ENCODE measurements at regions not wholly inside any gene's neighbourhood (a gene's known extent, or its start where the extent isn't known, plus 50 kb on each side); places are given as distances from the start of the nearest gene placed in this dataset.

DNA sequence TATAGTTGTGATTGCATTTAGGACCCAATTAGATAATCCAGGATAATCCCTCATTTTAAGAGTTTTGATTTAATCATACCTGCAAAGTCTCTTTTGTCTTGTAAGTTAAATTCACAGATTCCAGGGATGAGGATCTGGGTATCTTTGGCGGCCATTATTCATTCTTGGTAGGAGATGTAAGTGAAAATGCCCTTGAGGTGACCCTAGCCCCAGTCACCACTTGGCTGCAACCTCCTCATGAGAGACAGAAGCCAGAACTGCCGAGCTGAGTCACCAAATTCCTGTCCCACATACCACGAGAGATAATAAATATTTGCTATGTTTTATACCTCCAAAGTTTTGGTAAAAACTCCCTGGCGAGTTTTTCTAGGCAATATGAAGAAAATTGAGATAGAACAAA lies 389.4 kb downstream of the RFC3 start:
- no peaks in the 10 kb centered on the region for H3K36me3 ChIP-seq
- WGBS, 4 donors = 28 to 42% (median 36%) methylated on average over 4 of the region's 4 CpGs
- no peaks in the 10 kb centered on the region for H3K27me3 ChIP-seq
- TF ChIP-seq POLR2A (IDR thresholded peaks at IDR 0.05) = no peak
- TF ChIP-seq, protein P1, sequence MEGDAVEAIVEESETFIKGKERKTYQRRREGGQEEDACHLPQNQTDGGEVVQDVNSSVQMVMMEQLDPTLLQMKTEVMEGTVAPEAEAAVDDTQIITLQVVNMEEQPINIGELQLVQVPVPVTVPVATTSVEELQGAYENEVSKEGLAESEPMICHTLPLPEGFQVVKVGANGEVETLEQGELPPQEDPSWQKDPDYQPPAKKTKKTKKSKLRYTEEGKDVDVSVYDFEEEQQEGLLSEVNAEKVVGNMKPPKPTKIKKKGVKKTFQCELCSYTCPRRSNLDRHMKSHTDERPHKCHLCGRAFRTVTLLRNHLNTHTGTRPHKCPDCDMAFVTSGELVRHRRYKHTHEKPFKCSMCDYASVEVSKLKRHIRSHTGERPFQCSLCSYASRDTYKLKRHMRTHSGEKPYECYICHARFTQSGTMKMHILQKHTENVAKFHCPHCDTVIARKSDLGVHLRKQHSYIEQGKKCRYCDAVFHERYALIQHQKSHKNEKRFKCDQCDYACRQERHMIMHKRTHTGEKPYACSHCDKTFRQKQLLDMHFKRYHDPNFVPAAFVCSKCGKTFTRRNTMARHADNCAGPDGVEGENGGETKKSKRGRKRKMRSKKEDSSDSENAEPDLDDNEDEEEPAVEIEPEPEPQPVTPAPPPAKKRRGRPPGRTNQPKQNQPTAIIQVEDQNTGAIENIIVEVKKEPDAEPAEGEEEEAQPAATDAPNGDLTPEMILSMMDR (IDR thresholded peaks at IDR 0.05) = no peak
- H3K9me3 ChIP-seq = peaks cover 0 to 10% (median 0%) of the 10 kb centered on the region in 12 donors
- peak overlapping the region in 5 of 12 donors; percentile 23 to 59 (median 37) for H3K27ac ChIP-seq
- ATAC-seq (peak in 3 of 4 donors; percentile 69 to 91 (median 72)), DNase-seq (peak in 4 of 5 donors; percentile 29 to 64 (median 36))
- H3K4me3 ChIP-seq = no peak overlapping the region
- intact Hi-C loops (cut with DNase I) = no loop called here
- H3K4me1 ChIP-seq = peaks cover 0 to 17% (median 0%) of the 10 kb centered on the region in 12 donors

DNA sequence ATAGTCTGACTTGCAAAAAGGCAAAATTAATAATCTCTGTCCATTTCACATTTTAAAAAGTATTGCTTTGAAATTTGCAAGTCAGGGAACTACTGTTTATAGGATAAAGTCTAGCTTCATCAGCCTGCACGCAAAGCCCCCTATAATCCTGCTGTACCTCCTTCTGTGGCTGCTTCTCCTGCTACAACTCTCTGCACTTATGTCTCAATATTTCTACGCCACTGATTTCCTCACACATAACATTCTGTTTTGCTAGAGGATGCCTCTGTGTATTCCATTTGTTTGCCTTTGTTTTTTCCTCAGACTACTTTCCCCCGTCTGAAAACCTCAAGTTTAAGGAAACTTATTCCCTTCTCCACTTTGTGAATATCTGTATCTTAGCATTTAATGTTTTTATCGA lies 389.9 kb downstream of the RFC3 start:
- H3K4me1 ChIP-seq = peaks cover 0 to 16% (median 0%) of the 10 kb centered on the region in 12 donors
- intact Hi-C loops (cut with DNase I) = no loop called here
- H3K36me3 ChIP-seq = no peaks in the 10 kb centered on the region
- TF ChIP-seq POLR2A (IDR thresholded peaks at IDR 0.05) = no peak
- TF ChIP-seq, protein P1 (IDR thresholded peaks at IDR 0.05) = no peak
- 81 to 88% (median 84%) methylated on average over 4 of the region's 4 CpGs for WGBS, 4 donors
- ATAC-seq (no peak), DNase-seq (no peak)
- H3K27me3 ChIP-seq = no peaks in the 10 kb centered on the region
- peak overlapping the region in 5 of 12 donors; percentile 5 to 37 (median 26) for H3K27ac ChIP-seq
- peaks cover 0 to 10% (median 0%) of the 10 kb centered on the region in 12 donors for H3K9me3 ChIP-seq
- no peak overlapping the region for H3K4me3 ChIP-seq

DNA sequence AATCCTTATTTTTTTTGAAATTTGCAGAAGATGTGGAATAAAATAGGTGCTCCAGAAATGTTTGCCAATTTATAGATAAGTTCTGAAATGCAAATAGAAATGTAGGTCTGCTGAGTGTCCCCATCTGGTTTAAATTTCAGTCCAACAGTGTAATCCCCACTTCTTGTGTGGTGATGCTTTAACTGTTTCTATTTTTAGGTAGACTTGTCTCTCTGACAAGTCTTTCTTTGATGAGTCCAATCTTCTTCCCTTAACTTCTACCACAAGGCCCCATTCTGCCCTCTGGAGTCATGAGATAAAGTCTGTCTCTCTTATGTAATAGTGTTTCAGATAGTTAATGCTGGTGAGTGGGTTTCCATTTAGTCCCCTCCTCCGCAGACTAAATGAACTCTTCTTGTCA lies 390.4 kb downstream of the RFC3 start:
- H3K4me1 ChIP-seq = peaks cover 0 to 16% (median 0%) of the 10 kb centered on the region in 12 donors
- peak overlapping the region in 1 of 12 donors; percentile 26 for H3K27ac ChIP-seq
- DNase-seq (no peak), ATAC-seq (peak in 1 of 4 donors; percentile 52)
- 79 to 97% (median 89%) methylated on average over 1 of the region's 1 CpG for WGBS, 4 donors
- TF ChIP-seq, protein P1 (IDR thresholded peaks at IDR 0.05) = no peak
- TF ChIP-seq POLR2A (IDR thresholded peaks at IDR 0.05) = no peak
- H3K9me3 ChIP-seq = peaks cover 0 to 10% (median 0%) of the 10 kb centered on the region in 12 donors
- intact Hi-C loops (cut with DNase I) = no loop called here
- H3K4me3 ChIP-seq = no peak overlapping the region
- H3K27me3 ChIP-seq = no peaks in the 10 kb centered on the region
- H3K36me3 ChIP-seq = no peaks in the 10 kb centered on the region

DNA sequence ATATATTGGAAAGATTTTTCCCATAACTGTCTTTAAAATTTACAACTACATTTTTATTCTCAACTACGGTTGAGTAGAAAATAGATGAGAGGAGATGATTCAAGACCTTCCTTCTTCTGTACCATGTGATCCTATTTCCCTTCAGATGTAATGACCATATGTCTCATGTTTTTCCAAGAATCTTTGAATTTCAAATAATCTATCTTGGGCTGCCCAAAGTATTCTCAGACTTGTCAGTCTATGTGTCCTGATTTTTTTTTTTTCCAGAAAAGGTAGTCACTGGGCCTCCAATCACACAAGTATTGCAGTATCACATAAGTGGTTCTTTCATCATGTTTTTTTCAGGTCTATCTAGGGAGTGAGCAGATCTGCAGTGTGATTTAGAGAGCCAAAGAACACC lies 392.4 kb downstream of the RFC3 start:
- DNase-seq = no peak
- TF ChIP-seq, protein P1 (IDR thresholded peaks at IDR 0.05) = no peak
- TF ChIP-seq POLR2A (IDR thresholded peaks at IDR 0.05) = no peak
- H3K4me3 ChIP-seq = no peak overlapping the region
- no peak overlapping the region for H3K27ac ChIP-seq
- no peaks in the 10 kb centered on the region for H3K27me3 ChIP-seq
- 57 to 84% (median 70%) methylated on average over 1 of the region's 1 CpG for WGBS, 4 donors
- H3K9me3 ChIP-seq = peaks cover 0 to 10% (median 0%) of the 10 kb centered on the region in 12 donors
- ATAC-seq = no peak
- intact Hi-C loops (cut with DNase I) = no loop called here
- peaks cover 0 to 16% (median 0%) of the 10 kb centered on the region in 12 donors for H3K4me1 ChIP-seq
- no peaks in the 10 kb centered on the region for H3K36me3 ChIP-seq

Measured in heart left ventricle (tissue), 16 donors.